NCI-H1436 (cell line): ENCODE measurements at regions not wholly inside any gene's neighbourhood (a gene's known extent, or its start where the extent isn't known, plus 50 kb on each side); places are given as distances from the start of the nearest gene placed in this dataset.

Experiments used
- DNase-seq: peaks from one replicate; lab custom pipeline; 2025; lab: John Stamatoyannopoulos, UW

- no peak for DNase-seq
Observed at GRCh38 chr7:45971171-45971570, 50.1 kb upstream of the IGFBP3 start.
